HUES64 (cell line): ENCODE measurements at regions not wholly inside any gene's neighbourhood (a gene's known extent, or its start where the extent isn't known, plus 50 kb on each side); places are given as distances from the start of the nearest gene placed in this dataset.

Source experiments
- H3K27ac ChIP-seq: 2 replicates; pipeline ENCODE4 v1.7.0; 2013; ENCODE audit warnings: low read depth, low read length, inconsistent platforms
- H3K27me3 ChIP-seq: 2 replicates; pipeline ENCODE4 v1.6.1; 2013; ENCODE audit warnings: mild to moderate bottlenecking, low read length; ENCODE audit not compliant: insufficient read depth
- H3K36me3 ChIP-seq: 2 replicates; pipeline ENCODE4 v1.6.1; 2013; ENCODE audit warnings: mild to moderate bottlenecking, low read length; ENCODE audit not compliant: insufficient read depth
- H3K4me1 ChIP-seq: 2 replicates; pipeline ENCODE4 v1.6.1; 2013; ENCODE audit warnings: mild to moderate bottlenecking, low read length, moderate library complexity; ENCODE audit not compliant: insufficient read depth
- H3K4me3 ChIP-seq: 2 replicates; pipeline ENCODE4 v1.5.1; 2013; ENCODE audit warnings: mild to moderate bottlenecking, low read length, moderate library complexity
- H3K9ac ChIP-seq: 2 replicates; pipeline ENCODE4 v1.6.1; 2013; ENCODE audit warnings: mild to moderate bottlenecking, low read depth, low read length
- H3K9me3 ChIP-seq: 2 replicates; pipeline ENCODE4 v1.6.1; 2013; ENCODE audit warnings: low read depth, low read length; ENCODE audit not compliant: insufficient read depth
- WGBS: fragments of 150-250, 120-280 bp; methylation state at CpG from one replicate; pipeline ENCODE4 v1.1.7; 2013; ENCODE audit warnings: missing lambda C conversion rate; 5-methylcytosine and 5-hydroxymethylcytosine counted together

DNA sequence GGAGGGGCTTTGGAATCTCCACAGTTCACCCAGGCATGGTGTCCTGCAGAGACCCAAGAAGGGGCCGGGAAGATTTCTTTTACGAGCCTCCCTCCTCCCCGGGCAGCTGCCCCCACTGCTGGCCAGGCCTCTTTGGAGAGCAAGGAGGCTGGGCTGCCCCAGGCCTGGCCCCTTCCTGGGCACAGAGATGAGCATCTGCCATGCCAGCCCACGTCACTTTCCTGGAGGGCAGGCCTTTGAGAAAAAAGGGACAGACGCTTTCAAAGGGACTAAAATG lies 60.5 kb upstream of the FGF3 start:
- 68% methylated on average over 5 of the region's 5 CpGs for WGBS
- Histone ChIP-seq H3K4me3 (no peak overlapping the region), H3K36me3 (no peaks in the 10 kb centered on the region), H3K27me3 (no peaks in the 10 kb centered on the region), H3K4me1 (no peaks in the 10 kb centered on the region; the same call in 1 of the 2 replicates), H3K27ac (no peak overlapping the region), H3K9me3 (no peaks in the 10 kb centered on the region), H3K9ac (no peak overlapping the region)

DNA sequence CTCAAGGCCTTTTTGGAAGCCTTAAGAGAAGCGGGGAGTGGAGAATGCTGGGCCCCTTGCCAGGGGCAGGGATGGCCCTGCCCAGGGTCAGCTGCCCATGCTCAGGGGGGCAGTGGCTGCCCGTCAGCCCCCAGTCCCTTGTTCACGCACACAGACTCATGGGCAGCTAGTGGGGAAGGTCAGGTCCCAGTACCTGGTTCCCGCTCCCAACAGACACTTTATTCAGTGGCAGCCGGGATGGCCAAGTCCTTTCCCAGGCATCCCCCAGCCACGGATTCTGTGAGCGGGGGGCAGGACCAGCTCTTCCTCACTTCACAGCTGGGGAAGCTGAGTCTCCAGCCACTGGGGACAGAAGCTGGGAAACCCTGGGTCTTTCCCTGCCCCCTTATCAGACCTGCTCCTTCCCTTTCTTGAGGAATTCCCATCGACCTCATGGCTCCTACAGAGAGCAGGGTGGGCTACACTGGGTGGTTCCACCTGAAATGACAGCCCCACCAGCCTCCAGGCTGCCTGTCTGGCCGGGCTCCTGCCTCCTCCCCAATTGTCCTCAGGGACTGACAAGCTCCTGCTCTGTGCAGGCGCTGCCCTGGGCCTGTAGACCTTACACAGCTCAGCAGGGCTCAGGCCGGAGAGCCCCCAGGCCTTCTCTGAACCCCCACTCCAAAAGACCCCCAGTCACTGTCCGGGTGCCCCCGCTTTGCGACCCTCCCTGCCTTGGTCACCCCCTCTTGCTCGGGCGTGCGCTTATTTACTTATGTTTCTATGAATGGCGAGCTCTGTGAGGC lies 61.0 kb upstream of the FGF3 start:
- no peak overlapping the region for H3K9ac ChIP-seq
- H3K36me3 ChIP-seq: no peaks in the 10 kb centered on the region
- no peaks in the 10 kb centered on the region; the same call in 1 of the 2 replicates for H3K4me1 ChIP-seq
- H3K9me3 ChIP-seq: no peaks in the 10 kb centered on the region
- no peaks in the 10 kb centered on the region for H3K27me3 ChIP-seq
- WGBS: 88% methylated on average over 18 of the region's 18 CpGs
- no peak overlapping the region for H3K4me3 ChIP-seq
- no peak overlapping the region for H3K27ac ChIP-seq

DNA sequence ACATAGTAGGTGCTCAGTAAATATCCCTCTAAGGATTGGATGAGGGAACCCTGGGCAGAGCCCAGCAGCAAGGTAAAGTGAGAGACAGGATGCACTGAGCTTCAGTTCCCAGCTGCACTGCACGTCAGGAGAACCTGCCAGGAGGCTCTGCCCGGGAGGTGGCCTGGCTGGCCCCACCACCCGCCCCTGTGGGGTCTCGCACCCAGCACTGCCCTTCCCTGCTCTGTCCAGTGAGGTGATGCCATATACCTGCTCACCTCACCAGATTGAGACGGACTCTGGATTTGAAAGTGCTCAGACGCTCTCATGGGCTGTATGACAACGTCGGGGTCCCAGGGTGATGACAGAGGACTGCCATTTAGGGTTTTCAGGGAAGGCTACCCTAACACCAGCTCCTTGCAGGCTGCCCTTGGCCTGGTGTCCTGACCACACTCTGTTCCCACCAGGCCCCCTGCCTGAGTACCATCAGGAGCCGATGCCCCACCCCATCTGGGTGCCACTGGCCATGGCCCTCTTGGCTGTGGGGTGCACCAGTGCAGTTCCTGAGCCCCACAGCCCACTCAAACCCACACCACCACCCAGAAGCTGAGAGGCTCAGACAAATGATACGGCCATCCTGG lies 61.7 kb upstream of the FGF3 start:
- Histone ChIP-seq H3K4me1 (no peaks in the 10 kb centered on the region), H3K36me3 (no peaks in the 10 kb centered on the region), H3K27ac (no peak overlapping the region), H3K4me3 (no peak overlapping the region), H3K9me3 (no peaks in the 10 kb centered on the region), H3K27me3 (no peaks in the 10 kb centered on the region), H3K9ac (no peak overlapping the region)
- 92% methylated on average over 10 of the region's 10 CpGs for WGBS

DNA sequence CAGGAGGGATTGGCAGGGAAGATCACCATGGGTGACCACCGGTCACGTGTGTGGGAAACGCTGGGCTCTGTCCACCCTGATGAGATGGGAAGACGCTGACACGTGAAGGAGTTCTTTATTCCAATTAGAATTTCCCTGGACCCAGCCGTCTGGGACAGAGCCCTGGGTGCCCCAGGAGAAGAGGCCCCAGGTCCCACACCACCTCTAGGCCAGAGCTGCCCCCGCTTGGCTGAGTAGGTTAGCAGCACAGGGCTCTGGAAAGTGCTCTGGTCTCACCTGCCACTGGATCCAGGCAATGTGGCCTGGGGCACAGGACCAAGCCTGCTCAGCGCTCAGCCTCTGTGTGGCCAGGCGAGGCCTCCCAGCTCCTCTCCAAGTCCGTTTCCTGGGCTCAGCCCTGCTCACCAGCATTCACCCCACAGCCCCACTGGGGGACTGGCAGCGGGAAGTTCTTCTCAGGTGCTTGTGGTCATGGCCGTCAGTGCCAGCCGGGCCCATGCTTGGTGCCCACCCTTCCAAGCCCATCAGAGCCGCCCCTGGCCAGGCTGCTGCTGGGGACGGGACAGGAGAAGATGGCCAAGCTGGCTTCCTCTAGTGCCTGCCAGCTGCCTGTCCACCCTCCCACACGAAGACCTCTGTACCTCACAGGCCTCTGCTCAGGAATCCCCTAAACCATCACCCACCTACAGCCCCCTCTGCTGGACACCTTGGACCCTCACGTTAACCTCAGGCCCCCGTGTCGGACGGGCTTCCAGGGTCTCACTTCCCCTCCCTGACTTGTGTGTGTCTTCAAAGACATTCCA lies 62.5 kb upstream of the FGF3 start:
- Histone ChIP-seq H3K4me3 (no peak overlapping the region), H3K27ac (no peak overlapping the region), H3K9ac (no peak overlapping the region), H3K9me3 (no peaks in the 10 kb centered on the region), H3K4me1 (no peaks in the 10 kb centered on the region), H3K36me3 (no peaks in the 10 kb centered on the region), H3K27me3 (no peaks in the 10 kb centered on the region)
- 84% methylated on average over 20 of the region's 20 CpGs for WGBS

DNA sequence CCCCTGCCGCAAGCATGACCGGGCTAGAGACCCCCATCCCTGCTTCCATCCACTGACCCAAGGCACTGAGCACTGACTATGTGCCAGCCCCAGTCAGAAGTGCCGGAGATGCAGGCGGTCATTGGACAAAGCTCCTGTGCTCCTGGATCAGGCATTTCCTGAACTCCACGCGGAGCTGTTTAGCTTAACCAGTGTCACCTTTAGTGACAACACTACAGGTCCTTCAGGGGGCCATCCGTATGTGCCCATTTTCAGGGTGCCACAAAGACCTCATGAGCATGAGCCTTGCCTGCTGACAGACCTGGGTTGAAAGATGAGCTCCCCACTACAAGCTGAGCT lies 63.0 kb upstream of the FGF3 start:
- H3K9ac ChIP-seq: no peak overlapping the region
- no peak overlapping the region for H3K27ac ChIP-seq
- no peak overlapping the region for H3K4me3 ChIP-seq
- no peaks in the 10 kb centered on the region for H3K9me3 ChIP-seq
- no peaks in the 10 kb centered on the region for H3K4me1 ChIP-seq
- WGBS: 93% methylated on average over 7 of the region's 7 CpGs
- H3K27me3 ChIP-seq: no peaks in the 10 kb centered on the region
- H3K36me3 ChIP-seq: no peaks in the 10 kb centered on the region

DNA sequence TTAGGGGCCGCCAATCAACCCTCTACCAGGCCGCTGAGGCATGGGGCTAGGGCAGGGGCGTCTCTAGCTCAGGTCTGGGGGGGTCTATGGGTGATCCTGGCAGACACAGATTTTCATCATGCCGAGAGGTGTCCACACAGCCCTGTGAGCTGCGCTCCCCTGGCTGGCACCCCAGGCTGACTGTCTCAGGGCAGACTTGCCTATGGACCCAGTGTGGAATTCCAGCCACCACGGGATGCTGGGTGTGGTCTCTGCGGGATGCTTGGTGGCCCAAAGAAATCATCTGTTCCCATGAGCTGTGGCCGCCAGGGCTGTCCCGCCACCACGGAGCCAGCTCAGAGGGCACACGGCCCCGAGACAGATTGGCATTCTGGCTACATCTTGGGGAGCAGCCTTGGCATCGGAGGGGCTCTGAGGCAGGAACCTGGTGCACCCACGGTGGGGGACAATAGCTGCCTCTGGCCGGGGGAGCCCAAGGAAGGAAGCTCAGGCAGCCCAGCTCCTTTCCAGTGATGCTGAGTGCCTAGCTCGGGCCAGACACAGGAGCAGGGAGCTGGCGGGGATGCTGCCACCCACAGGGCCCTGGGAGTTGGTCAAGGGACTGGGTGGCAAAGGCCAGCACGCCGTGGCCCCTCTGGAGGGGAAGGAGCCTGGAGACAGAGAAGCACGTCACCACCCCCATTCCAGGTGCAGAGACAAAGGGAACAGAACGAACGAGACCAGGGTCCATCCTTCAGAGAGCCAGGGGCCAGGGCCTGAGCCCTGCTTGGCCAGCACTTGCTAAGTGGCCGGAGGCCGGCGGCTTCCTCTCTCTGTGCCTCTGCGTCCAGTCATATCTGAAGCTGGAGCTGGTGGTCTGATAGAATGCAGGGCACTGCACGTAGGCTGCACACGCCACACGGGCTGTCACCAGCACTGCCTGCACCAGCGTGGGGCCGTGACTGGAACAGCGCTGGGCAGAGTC lies 64.4 kb upstream of the FGF3 start:
- H3K36me3 ChIP-seq: no peaks in the 10 kb centered on the region
- H3K27ac ChIP-seq: no peak overlapping the region
- no peak overlapping the region for H3K9ac ChIP-seq
- no peaks in the 10 kb centered on the region for H3K9me3 ChIP-seq
- no peak overlapping the region for H3K4me3 ChIP-seq
- no peaks in the 10 kb centered on the region for H3K4me1 ChIP-seq
- 89% methylated on average over 32 of the region's 32 CpGs for WGBS
- H3K27me3 ChIP-seq: no peaks in the 10 kb centered on the region

DNA sequence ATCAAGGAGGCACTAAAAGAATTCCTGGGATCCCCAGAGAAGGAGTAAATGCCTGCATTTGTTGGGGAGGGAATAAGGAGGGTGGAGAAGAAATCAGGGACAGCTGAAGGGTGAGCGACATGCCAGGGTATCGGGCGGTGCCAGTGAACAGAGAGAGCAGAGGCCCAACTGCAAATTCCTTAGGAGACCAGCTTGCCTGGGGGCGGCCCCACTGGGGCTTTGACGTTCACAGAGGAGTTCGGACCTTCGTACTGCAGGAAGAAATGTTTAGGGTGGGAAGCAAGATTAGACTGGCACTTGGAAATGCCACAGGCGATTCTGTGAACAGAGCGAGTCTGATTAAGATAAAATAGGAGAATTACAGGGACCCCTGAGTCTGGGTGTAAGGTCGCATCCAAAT lies 65.1 kb upstream of the FGF3 start:
- peaks cover 1% of the 10 kb centered on the region; the same call in 1 of the 2 replicates for H3K27me3 ChIP-seq
- H3K4me3 ChIP-seq: no peak overlapping the region
- H3K9me3 ChIP-seq: no peaks in the 10 kb centered on the region
- H3K4me1 ChIP-seq: no peaks in the 10 kb centered on the region
- 87% methylated on average over 10 of the region's 10 CpGs for WGBS
- no peak overlapping the region for H3K27ac ChIP-seq
- no peaks in the 10 kb centered on the region for H3K36me3 ChIP-seq
- H3K9ac ChIP-seq: no peak overlapping the region

DNA sequence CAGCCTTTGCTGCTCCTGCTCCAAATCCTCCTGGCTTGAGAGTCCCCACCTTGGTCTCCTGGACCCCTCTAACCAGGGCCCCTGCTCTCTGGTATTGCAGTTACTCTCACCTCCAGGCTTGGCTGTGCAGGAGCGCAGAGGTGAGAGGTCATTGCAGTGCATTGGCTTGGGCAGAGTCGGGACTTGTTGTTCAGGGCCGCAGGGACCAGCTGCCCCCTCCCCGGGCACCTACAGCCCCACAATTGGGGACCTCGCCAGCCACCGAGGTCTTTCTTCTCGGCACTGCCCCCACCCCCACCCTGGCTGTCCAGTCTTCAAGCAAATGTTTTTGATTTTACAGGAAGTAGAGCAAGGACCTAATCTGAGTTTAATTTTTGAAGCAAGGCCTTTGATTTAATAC lies 65.5 kb upstream of the FGF3 start:
- Histone ChIP-seq H3K27me3 (peaks cover 6% of the 10 kb centered on the region), H3K9ac (no peak overlapping the region), H3K4me1 (peaks cover 2% of the 10 kb centered on the region; the same call in 1 of the 2 replicates), H3K27ac (no peak overlapping the region), H3K9me3 (no peaks in the 10 kb centered on the region), H3K4me3 (no peak overlapping the region), H3K36me3 (no peaks in the 10 kb centered on the region)
- 86% methylated on average over 7 of the region's 7 CpGs for WGBS

DNA sequence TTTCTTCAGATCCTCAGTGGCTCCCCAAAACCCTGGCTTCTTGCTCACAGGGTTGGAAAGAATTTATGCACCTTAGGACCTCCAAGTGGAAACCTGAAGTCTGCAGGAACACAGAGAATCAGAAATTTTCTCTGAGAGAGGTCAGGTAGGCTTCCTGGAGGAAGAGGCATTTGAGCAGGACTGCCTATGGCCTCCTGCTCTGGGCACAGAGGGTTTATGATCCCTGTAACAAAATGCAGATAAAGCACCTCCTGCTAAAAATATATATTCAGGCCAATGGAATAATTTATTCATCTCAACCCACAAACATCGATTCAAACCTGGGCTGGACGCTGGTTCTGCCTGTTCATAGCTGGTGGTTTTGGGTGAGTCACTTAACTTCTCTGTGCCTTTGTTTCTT lies 68.1 kb upstream of the FGF3 start:
- Histone ChIP-seq H3K4me1 (peaks cover 8% of the 10 kb centered on the region; the same call in 1 of the 2 replicates), H3K27ac (no peak overlapping the region), H3K27me3 (peaks cover 22% of the 10 kb centered on the region), H3K36me3 (no peaks in the 10 kb centered on the region), H3K9ac (no peak overlapping the region), H3K9me3 (no peaks in the 10 kb centered on the region), H3K4me3 (no peak overlapping the region)
- WGBS: 100% methylated on average over 2 of the region's 2 CpGs

DNA sequence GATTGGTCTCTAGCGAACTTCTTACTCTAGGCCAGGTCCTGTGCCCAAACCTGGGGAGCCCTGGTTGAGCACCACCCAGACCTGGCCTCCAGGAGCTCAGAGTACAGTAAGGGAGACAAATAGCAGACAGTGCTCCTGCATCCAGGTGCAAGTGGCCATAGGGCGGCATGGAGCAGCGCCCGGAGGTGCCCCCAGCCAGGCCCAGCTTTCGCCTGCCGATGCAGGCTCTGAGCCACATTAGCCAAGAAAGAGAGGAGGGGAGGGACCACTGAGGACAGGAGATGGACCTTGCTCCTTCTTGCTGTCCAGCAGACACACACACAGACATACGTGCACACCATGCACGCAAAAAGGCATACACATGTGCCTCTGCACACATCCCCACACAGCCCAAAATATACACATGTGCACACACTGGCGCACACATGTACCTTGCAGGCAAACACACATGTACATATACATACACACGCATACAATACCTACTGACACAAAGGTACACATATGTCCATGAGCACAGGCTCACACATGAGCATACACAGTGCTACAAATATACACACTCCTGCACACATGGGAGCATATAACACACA lies 68.7 kb upstream of the FGF3 start:
- Histone ChIP-seq H3K27ac (no peak overlapping the region), H3K27me3 (peaks cover 22% of the 10 kb centered on the region), H3K9ac (no peak overlapping the region), H3K4me3 (no peak overlapping the region), H3K9me3 (no peaks in the 10 kb centered on the region), H3K4me1 (peaks cover 10% of the 10 kb centered on the region; the same call in 1 of the 2 replicates), H3K36me3 (no peaks in the 10 kb centered on the region)
- 84% methylated on average over 10 of the region's 10 CpGs for WGBS
